D721Med (cell line): ENCODE measurements at regions not wholly inside any gene's neighbourhood (a gene's known extent, or its start where the extent isn't known, plus 50 kb on each side); places are given as distances from the start of the nearest gene placed in this dataset.

Source experiments
- DNase-seq: peaks from one replicate; pipeline ENCODE4 v3.0.0; 2011; ENCODE audit warnings: low spot score; ENCODE audit not compliant: insufficient read length
- FAIRE-seq: peaks from 2 replicates; lab custom pipeline; 2011; peaks lifted over from hg19 to GRCh38; lab: Jason Lieb, UNC
- CTCF ChIP-seq: IDR thresholded peaks from 2 replicates; pipeline ENCODE4 v1.5.1; 2012; ENCODE audit warnings: mild to moderate bottlenecking, control low read depth; ENCODE audit not compliant: insufficient read depth; ENCODE audit errors: missing control alignments

DNA sequence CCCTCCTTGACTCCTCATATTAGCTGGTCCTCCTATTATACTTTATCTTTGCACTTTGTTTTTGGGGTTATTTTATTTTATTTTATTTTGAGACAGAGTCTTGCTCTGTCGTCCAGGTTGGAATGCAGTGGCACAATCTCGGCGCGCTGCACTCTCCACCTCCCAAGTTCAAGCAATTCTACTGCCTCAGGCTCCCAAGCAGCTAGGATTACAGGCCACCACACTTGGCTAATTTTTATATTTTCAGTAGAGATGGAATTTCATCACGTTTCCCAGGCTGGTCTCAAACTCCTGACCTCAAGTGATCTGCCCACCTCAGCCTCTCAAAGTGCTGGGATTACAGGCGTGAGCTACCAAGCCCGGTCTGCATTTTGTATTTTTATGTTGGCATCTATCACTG is 126.7 kb downstream of the FOXB1 start:
- FAIRE-seq, result no peak
- DNase-seq, result no peak
- TF ChIP-seq CTCF, result no peak

- DNase-seq (no peak), FAIRE-seq (no peak)
- TF ChIP-seq CTCF, result no peak
Measured at GRCh38 chr15:60134609-60135008, 130.5 kb downstream of the FOXB1 start.

DNA sequence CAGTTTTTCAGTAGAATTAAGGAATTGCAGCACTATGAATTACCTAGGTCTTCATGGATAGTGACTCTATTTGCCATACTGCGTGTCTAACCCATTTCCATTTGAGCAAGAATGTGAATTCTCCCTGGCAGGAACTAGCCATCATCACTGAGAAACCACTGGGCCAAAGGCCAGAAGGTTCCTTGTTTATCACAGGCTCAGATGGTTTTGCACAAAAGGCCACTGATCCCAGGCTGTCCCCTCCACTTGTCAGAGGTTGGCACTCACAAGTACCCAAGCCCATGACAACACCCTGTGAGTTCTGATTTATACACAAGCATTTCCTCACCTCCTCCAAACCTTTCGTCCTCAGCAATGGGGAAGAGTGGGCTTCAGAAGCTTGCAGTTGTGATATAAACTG is 131.8 kb downstream of the FOXB1 start:
- no peak for TF ChIP-seq CTCF
- FAIRE-seq (no peak), DNase-seq (no peak)

DNA sequence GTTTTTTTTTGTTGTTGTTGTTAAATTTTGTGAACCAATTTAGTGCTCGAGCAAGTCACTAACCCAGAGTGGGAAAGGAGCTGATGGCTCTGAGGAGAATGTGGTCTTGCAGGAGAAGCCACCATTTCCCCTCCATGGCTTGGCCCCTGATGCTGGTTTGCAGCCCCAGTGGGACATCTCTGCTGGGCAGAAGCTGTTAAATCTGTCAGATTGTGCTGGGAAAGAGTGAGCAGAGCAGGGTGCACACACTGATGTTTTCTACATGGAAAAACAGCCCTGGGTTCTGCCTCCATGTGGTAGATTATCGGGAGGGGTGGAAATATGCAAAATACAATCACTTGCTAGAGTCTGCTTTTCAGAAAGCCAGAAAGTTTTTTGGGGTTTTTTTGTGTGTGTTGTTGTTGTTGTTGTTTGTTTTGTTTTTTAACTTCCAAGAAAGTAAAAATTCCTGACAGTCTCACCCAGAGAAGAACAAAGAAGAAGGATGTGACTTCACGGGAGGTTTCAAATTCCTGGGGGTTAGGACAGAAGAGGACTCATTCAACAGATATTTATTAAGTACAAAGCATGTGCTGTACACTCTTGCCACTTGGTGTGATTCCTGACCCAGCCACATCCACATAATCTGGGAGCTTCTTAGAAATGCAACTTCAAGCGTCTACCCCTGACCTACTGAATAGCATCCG is 133.7 kb downstream of the FOXB1 start:
- DNase-seq (no peak), FAIRE-seq (no peak)
- no peak for TF ChIP-seq CTCF

DNA sequence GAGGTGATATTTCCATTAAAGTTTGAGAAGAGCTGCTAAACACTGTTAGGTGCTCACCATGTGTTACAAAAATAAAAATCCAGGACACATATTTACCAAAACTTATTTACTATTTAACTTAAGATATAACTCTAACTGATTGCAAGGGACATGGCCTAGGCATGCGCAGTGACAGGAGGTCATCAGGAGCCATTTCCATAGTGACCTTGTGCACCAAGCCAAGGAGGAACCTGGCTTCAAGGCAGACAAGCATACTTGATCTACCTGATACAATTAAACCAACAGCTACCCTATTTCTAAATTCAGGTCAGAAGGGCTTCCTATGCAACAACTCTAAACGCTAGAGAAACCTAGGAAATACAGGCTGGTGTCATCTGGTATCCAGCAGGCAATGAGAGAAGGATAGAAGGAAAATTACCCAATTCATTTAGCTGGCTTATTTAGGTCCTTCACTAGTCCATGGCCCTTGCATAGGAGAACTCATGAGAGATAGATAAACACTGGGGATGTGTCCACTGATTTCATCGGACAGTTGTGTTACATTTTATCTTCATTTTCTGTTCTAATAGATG is 134.4 kb downstream of the FOXB1 start:
- DNase-seq, result no peak
- no peak for FAIRE-seq
- no peak for TF ChIP-seq CTCF

GRCh38 chr15:60152386-60152785 is 148.3 kb downstream of the FOXB1 start:
- no peak for FAIRE-seq
- no peak for TF ChIP-seq CTCF
- DNase-seq, result no peak

- no peak for FAIRE-seq
Measured at GRCh38 chr15:60154764-60155325, 150.7 kb downstream of the FOXB1 start.

More at GRCh38 chr15:60154764-60155325, 150.7 kb downstream of the FOXB1 start:
- no peak for TF ChIP-seq CTCF
- DNase-seq, result no peak
